CD14-positive monocyte (primary cell): ENCODE measurements at regions not wholly inside any gene's neighbourhood (a gene's known extent, or its start where the extent isn't known, plus 50 kb on each side); places are given as distances from the start of the nearest gene placed in this dataset.

ENCODE experiments used
- DNase-seq, 3 donors: peaks; one replicate each; pipeline ENCODE4 v3.0.0-alpha.2; 2011 to 2022
- H2AFZ ChIP-seq: 2 replicates; pipeline ENCODE4 v1.6.0; 2012; ENCODE audit warnings: mild to moderate bottlenecking, low read depth, low read length, inconsistent platforms; ENCODE audit not compliant: insufficient read depth, poor library complexity, severe bottlenecking
- H3K27ac ChIP-seq, 2 donors: 1 replicate in 1 of 2; 2 replicates in 1 of 2; pipeline ENCODE4 v1.5.1; 2012 to 2013; ENCODE audit warnings: low read length in 2 of 2, control low read depth in 1 of 2, inconsistent platforms in 1 of 2, low read depth in 1 of 2, mild to moderate bottlenecking in 1 of 2
- H3K27me3 ChIP-seq, 2 donors: one replicate each; pipeline versions ENCODE4 v1.6.0 to v1.6.1; 2011 to 2013; ENCODE audit warnings: low read length in 2 of 2; ENCODE audit not compliant: control insufficient read depth in 2 of 2, insufficient read depth in 2 of 2
- H3K36me3 ChIP-seq, 2 donors: replicated peaks in 1 of 2; 1 replicate in 1 of 2; 2 replicates in 1 of 2; pipeline versions ENCODE4 v1.5.1 to v1.6.1; 2012 to 2013; ENCODE audit warnings: low read length in 2 of 2, control low read depth in 1 of 2, inconsistent platforms in 1 of 2, mild to moderate bottlenecking in 1 of 2; ENCODE audit not compliant: insufficient read depth in 2 of 2, control insufficient read depth in 1 of 2
- H3K4me1 ChIP-seq, 2 donors: 1 replicate in 1 of 2; 2 replicates in 1 of 2; pipeline versions ENCODE4 v1.5.1 to v1.6.1; 2012 to 2013; ENCODE audit warnings: low read length in 2 of 2, control low read depth in 1 of 2, inconsistent platforms in 1 of 2, mild to moderate bottlenecking in 1 of 2, moderate library complexity in 1 of 2; ENCODE audit not compliant: insufficient read depth in 2 of 2, control insufficient read depth in 1 of 2
- H3K4me2 ChIP-seq: replicated peaks from 2 replicates; pipeline ENCODE3; 2012; ENCODE audit warnings: low read length, moderate library complexity, mild to moderate bottlenecking; ENCODE audit not compliant: poor library complexity, severe bottlenecking; ENCODE audit errors: extremely low read depth
- H3K4me3 ChIP-seq, 3 experiments: fragments of 200-600 bp in 1 of 3; sonication (generic) in 1 of 3; replicated peaks in 1 of 3; 1 replicate in 2 of 3; 2 replicates in 1 of 3; pipeline ENCODE4 v1.5.1; 2011 to 2013; ENCODE audit warnings: low read length in 3 of 3, mild to moderate bottlenecking in 3 of 3, control low read depth in 2 of 3, low read depth in 2 of 3, inconsistent platforms in 1 of 3, moderate library complexity in 1 of 3
- H3K79me2 ChIP-seq: 2 replicates; pipeline ENCODE4 v1.6.0; 2012; ENCODE audit warnings: mild to moderate bottlenecking, control low read depth, inconsistent platforms, low read length, moderate library complexity; ENCODE audit not compliant: insufficient read depth
- H3K9ac ChIP-seq: 2 replicates; pipeline ENCODE4 v1.6.0; 2017; ENCODE audit warnings: low read length, mild to moderate bottlenecking; ENCODE audit not compliant: insufficient read depth, poor library complexity, severe bottlenecking
- H3K9me3 ChIP-seq, 2 donors: replicated peaks in 1 of 2; 1 replicate in 1 of 2; 2 replicates in 1 of 2; pipeline versions ENCODE4 v1.5.1 to v1.6.1; 2012 to 2013; ENCODE audit warnings: low read length in 2 of 2, control low read depth in 1 of 2; ENCODE audit not compliant: control insufficient read depth in 1 of 2, insufficient read depth in 1 of 2
- H4K20me1 ChIP-seq: 2 replicates; pipeline ENCODE4 v1.6.0; 2012; ENCODE audit warnings: mild to moderate bottlenecking, low read length, control low read depth, moderate library complexity; ENCODE audit not compliant: insufficient read depth
- H3K27ac Mint-ChIP-seq, 7 donors: one replicate each; pipeline ENCODE4 v1.8.0; 2020; ENCODE audit warnings: mild to moderate bottlenecking in 7 of 7, mixed read lengths in 7 of 7, moderate library complexity in 6 of 7, inconsistent platforms in 2 of 7
- H3K27me3 Mint-ChIP-seq, 3 donors: one replicate each; pipeline ENCODE4 v1.8.0; 2021 to 2022; ENCODE audit warnings: low read depth in 3 of 3, mild to moderate bottlenecking in 3 of 3, mixed read lengths in 3 of 3, moderate library complexity in 3 of 3, inconsistent platforms in 1 of 3
- H3K36me3 Mint-ChIP-seq, 2 donors: one replicate each; pipeline ENCODE4 v1.8.0; 2020; ENCODE audit warnings: mixed read lengths in 2 of 2, inconsistent platforms in 1 of 2, mild to moderate bottlenecking in 1 of 2
- H3K4me1 Mint-ChIP-seq: one replicate; pipeline ENCODE4 v1.8.0; 2020; ENCODE audit warnings: mild to moderate bottlenecking, mixed read lengths
- H3K4me3 Mint-ChIP-seq, 2 donors: one replicate each; pipeline ENCODE4 v1.8.0; 2020; ENCODE audit warnings: mild to moderate bottlenecking in 2 of 2, mixed read lengths in 2 of 2, moderate library complexity in 1 of 2
- H3K9me3 Mint-ChIP-seq, 7 donors: one replicate each; pipeline ENCODE4 v1.8.0; 2020 to 2022; ENCODE audit warnings: mixed read lengths in 7 of 7, mild to moderate bottlenecking in 6 of 7, moderate library complexity in 6 of 7, inconsistent platforms in 2 of 7
- WGBS: methylation state at CpG from one replicate; pipeline ENCODE4 v1.1.5; 2013; ENCODE audit warnings: missing lambda C conversion rate; ENCODE audit not compliant: insufficient coverage; 5-methylcytosine and 5-hydroxymethylcytosine counted together
- intact Hi-C, 2 donors: fragments of 100-400 bp; cut with micrococcal nuclease; formaldehyde crosslinking; loops; one replicate each; pipeline versions ENCODE4 v1.15.0 to v1.15.1; 2023
- TF ChIP-seq, protein P1 (sequence below): fragments of 200-600 bp; IDR thresholded peaks from one replicate; pipeline ENCODE4 v1.8.0; 2022; ENCODE audit warnings: antibody characterized with exemption, mild to moderate bottlenecking

DNA sequence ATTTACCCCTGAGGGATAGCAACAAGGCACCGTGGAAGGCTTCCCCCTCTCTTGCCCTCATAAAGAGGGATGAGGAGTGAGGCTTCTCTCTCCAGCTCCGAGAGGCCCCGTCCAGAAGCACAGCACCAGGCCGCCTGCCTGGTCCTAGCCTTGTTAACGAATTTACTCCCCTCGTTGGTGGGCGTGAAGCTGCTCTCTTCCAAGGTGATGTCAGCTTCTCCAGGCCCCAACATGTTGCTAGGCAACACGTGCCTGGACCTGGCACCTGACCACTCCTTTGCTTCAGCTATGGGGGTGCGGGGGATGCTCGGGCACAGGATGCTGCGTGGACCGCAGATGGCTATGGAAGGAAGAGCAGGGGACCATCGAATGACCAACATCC, 135.2 kb upstream of the MGMT start:
- H4K20me1 ChIP-seq: no peaks in the 10 kb centered on the region
- Mint-ChIP-seq H3K9me3 (no peaks in the 10 kb centered on the region), H3K27ac (no peak overlapping the region), H3K36me3 (no peaks in the 10 kb centered on the region), H3K4me3 (peak overlapping the region in 1 of 2 donors; percentile 52), H3K27me3 (peaks cover 16 to 20% (median 17%) of the 10 kb centered on the region in 3 donors), H3K4me1 (no peaks in the 10 kb centered on the region)
- no peak for DNase-seq
- peaks cover 3 to 6% of the 10 kb centered on the region in 2 donors for H3K27me3 ChIP-seq
- no peak overlapping the region for H3K4me3 ChIP-seq
- no peaks in the 10 kb centered on the region for H3K36me3 ChIP-seq
- 80% methylated on average over 13 of the region's 13 CpGs for WGBS
- H3K9me3 ChIP-seq: no peaks in the 10 kb centered on the region
- H3K4me1 ChIP-seq: no peaks in the 10 kb centered on the region
- no peaks in the 10 kb centered on the region for H3K79me2 ChIP-seq
- intact Hi-C loops: no loop called here
- TF ChIP-seq, protein P1, sequence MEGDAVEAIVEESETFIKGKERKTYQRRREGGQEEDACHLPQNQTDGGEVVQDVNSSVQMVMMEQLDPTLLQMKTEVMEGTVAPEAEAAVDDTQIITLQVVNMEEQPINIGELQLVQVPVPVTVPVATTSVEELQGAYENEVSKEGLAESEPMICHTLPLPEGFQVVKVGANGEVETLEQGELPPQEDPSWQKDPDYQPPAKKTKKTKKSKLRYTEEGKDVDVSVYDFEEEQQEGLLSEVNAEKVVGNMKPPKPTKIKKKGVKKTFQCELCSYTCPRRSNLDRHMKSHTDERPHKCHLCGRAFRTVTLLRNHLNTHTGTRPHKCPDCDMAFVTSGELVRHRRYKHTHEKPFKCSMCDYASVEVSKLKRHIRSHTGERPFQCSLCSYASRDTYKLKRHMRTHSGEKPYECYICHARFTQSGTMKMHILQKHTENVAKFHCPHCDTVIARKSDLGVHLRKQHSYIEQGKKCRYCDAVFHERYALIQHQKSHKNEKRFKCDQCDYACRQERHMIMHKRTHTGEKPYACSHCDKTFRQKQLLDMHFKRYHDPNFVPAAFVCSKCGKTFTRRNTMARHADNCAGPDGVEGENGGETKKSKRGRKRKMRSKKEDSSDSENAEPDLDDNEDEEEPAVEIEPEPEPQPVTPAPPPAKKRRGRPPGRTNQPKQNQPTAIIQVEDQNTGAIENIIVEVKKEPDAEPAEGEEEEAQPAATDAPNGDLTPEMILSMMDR: no peak
- no peak overlapping the region for H2AFZ ChIP-seq
- H3K9ac ChIP-seq: no peak overlapping the region
- H3K27ac ChIP-seq: no peak overlapping the region
- H3K4me2 ChIP-seq: no peak overlapping the region

DNA sequence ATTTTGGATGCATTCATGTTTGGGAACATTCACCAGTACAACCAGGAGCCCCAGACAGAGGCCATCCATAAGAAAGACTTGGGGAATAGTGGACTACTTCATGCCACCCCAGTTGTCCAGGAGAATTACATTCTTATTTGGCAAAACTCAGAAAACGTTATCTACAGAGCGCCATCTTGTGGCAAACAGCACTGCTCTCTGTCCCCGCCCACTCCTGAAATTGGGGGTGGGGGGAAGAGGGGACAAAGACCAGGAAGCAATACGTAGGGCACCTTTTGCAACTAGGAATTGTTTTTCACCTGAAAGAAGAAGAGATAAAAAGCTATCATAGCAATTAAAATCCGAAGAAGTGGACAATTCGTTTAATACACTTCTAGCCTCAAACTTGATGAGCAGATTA, 134.6 kb upstream of the MGMT start:
- TF ChIP-seq, protein P1: no peak
- intact Hi-C loops: no loop called here
- Histone ChIP-seq H3K79me2 (no peaks in the 10 kb centered on the region), H3K27me3 (peaks cover 3 to 6% of the 10 kb centered on the region in 2 donors), H3K9ac (no peak overlapping the region), H3K4me3 (no peak overlapping the region), H3K36me3 (no peaks in the 10 kb centered on the region), H2AFZ (no peak overlapping the region), H3K4me1 (no peaks in the 10 kb centered on the region), H3K9me3 (no peaks in the 10 kb centered on the region), H3K4me2 (no peak overlapping the region), H3K27ac (no peak overlapping the region), H4K20me1 (no peaks in the 10 kb centered on the region)
- DNase-seq: no peak
- H3K4me1 Mint-ChIP-seq: no peaks in the 10 kb centered on the region
- H3K4me3 Mint-ChIP-seq: peak overlapping the region in 1 of 2 donors; percentile 52
- no peaks in the 10 kb centered on the region for H3K36me3 Mint-ChIP-seq
- no peak overlapping the region for H3K27ac Mint-ChIP-seq
- no CpG with 5 or more reads among the region's 6 CpGs for WGBS
- peaks cover 0 to 2% (median 0%) of the 10 kb centered on the region in 7 donors for H3K9me3 Mint-ChIP-seq
- peaks cover 16 to 20% (median 17%) of the 10 kb centered on the region in 3 donors for H3K27me3 Mint-ChIP-seq
